Peyer's patch (tissue), 4 donors: ENCODE measurements at regions not wholly inside any gene's neighbourhood (a gene's known extent, or its start where the extent isn't known, plus 50 kb on each side); places are given as distances from the start of the nearest gene placed in this dataset.

Experiments
- DNase-seq, 3 donors: peaks; one replicate each; pipeline ENCODE4 v3.0.0-alpha.2; 2017 to 2019
- H3K27ac ChIP-seq, 4 donors: fragments of 200-600 bp; sonication (generic); one replicate each; pipeline ENCODE4 v1.5.1; 2016 to 2019
- H3K27me3 ChIP-seq, 2 donors: fragments of 200-600 bp; sonication (generic); one replicate each; pipeline ENCODE4 v1.5.1; 2019
- H3K36me3 ChIP-seq, 3 donors: fragments of 200-600 bp; sonication (generic); one replicate each; pipeline ENCODE4 v1.5.1; 2016 to 2019
- H3K4me1 ChIP-seq, 4 donors: fragments of 200-600 bp; sonication (generic); one replicate each; pipeline ENCODE4 v1.5.1; 2016 to 2019
- H3K4me3 ChIP-seq, 4 donors: fragments of 200-600 bp; sonication (generic); 1 replicate in 3 of 4; 2 replicates in 1 of 4; pipeline ENCODE4 v1.5.1; 2016 to 2019; ENCODE audit warnings: mild to moderate bottlenecking in 1 of 4
- H3K9me3 ChIP-seq, 4 donors: fragments of 200-600 bp; sonication (generic); one replicate each; pipeline ENCODE4 v1.5.1; 2016 to 2019; ENCODE audit warnings: mild to moderate bottlenecking in 1 of 4
- CTCF ChIP-seq, 6 experiments: fragments of 450-650 bp in 4 of 6; fragments of 200-600 bp in 2 of 6; sonication (generic) in 1 of 6; IDR thresholded peaks; one replicate each; pipeline ENCODE4 v1.5.1; 2017 to 2019; ENCODE audit warnings: antibody characterized with exemption in 6 of 6, mild to moderate bottlenecking in 3 of 6, moderate library complexity in 1 of 6
- POLR2A ChIP-seq, 2 donors: fragments of 450-650 bp; IDR thresholded peaks; one replicate each; pipeline ENCODE4 v1.5.1; 2017; ENCODE audit warnings: antibody characterized with exemption in 2 of 2, mild to moderate bottlenecking in 2 of 2, moderate library complexity in 2 of 2

GRCh38 chr3:127342735-127343134, 54.9 kb upstream of the PRR20G start:
- Histone ChIP-seq H3K4me1 (no peaks in the 10 kb centered on the region), H3K27ac (no peak overlapping the region), H3K36me3 (no peaks in the 10 kb centered on the region), H3K4me3 (no peak overlapping the region), H3K27me3 (peaks cover 0 to 5% of the 10 kb centered on the region in 2 donors), H3K9me3 (no peaks in the 10 kb centered on the region)
- no peak for TF ChIP-seq POLR2A (IDR thresholded peaks at IDR 0.05)
- no peak for TF ChIP-seq CTCF (IDR thresholded peaks at IDR 0.05)
- no peak for DNase-seq

GRCh38 chr3:127339928-127340861, 52.3 kb upstream of the PRR20G start:
- no peak overlapping the region for H3K27ac ChIP-seq
- no peaks in the 10 kb centered on the region for H3K4me1 ChIP-seq
- no peak overlapping the region for H3K4me3 ChIP-seq
- DNase-seq: no peak
- H3K9me3 ChIP-seq: no peaks in the 10 kb centered on the region
- no peaks in the 10 kb centered on the region for H3K36me3 ChIP-seq
- peaks cover 0 to 5% of the 10 kb centered on the region in 2 donors for H3K27me3 ChIP-seq
- no peak for TF ChIP-seq CTCF (IDR thresholded peaks at IDR 0.05)
- no peak for TF ChIP-seq POLR2A (IDR thresholded peaks at IDR 0.05)

GRCh38 chr3:127339016-127339415, 51.2 kb upstream of the PRR20G start:
- Histone ChIP-seq H3K27me3 (peaks cover 0 to 5% of the 10 kb centered on the region in 2 donors), H3K9me3 (no peaks in the 10 kb centered on the region), H3K4me3 (no peak overlapping the region), H3K4me1 (no peaks in the 10 kb centered on the region), H3K27ac (no peak overlapping the region), H3K36me3 (no peaks in the 10 kb centered on the region)
- TF ChIP-seq POLR2A (IDR thresholded peaks at IDR 0.05): no peak
- no peak for TF ChIP-seq CTCF (IDR thresholded peaks at IDR 0.05)
- no peak for DNase-seq

GRCh38 chr3:127337911-127338531, 50.2 kb upstream of the PRR20G start:
- DNase-seq: no peak
- Histone ChIP-seq H3K9me3 (no peaks in the 10 kb centered on the region), H3K27me3 (peaks cover 0 to 5% of the 10 kb centered on the region in 2 donors), H3K4me3 (no peak overlapping the region), H3K27ac (no peak overlapping the region), H3K36me3 (no peaks in the 10 kb centered on the region), H3K4me1 (no peaks in the 10 kb centered on the region)
- no peak for TF ChIP-seq CTCF (IDR thresholded peaks at IDR 0.05)
